ENCODE measurements at regions not wholly inside any gene's neighbourhood (a gene's known extent, or its start where the extent isn't known, plus 50 kb on each side); places are given as distances from the start of the nearest gene placed in this dataset.

DNA sequence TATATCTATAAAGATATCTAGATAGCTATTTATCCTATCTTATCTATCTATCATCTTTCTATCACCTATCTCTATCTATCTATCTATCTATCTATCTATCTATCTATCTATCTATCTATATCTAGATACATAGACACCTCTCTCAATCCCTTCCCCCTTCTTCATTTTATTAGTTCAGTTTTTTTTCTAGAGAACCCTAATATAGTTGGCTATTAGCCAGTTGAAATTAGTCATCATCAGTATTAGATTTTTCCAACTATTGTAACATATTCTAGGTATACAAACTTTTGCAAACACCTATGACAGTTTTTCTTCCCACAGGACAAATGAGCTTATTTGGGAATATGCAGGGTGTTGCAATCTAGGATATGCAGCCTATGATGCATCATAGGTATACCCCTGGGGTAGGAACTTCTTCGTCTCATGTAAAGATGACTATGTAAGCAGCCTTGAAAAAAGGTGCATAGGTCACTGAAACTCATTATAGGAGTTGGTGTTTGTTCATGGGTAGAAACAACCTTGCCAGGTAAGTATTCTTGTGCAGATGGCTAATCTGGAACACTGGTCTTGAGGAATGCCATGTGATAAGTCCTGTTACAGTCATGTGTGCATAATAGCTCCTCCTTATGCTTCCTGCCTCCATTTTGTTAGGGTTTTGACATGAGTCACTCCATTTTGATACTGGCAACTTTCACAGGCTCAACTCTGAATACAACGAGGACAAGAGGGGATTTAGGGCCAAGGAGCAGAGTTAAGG lies 160.7 kb upstream of the ZSWIM2 start:
- in situ Hi-C loops (cut with MboI) = no loop called here
- WGBS (ENCODE audit: insufficient coverage, insufficient replicate concordance, low lambda C conversion rate, missing lambda C conversion rate) = 11% methylated on average over 2 of the region's 2 CpGs
- CTCF ChIA-PET = interaction anchor here (0.6 kb wide), 1 partner anchor 154 kb away, joined by 3 read pairs; no protein-coding TSS in a partner anchor
- H3K9me3 ChIP-seq (replicated peaks; ENCODE audit: control insufficient read depth, insufficient read depth, low read length) = no peaks in the 10 kb centered on the region
- no peak for TF ChIP-seq CEBPB (IDR thresholded peaks at IDR 0.05; ENCODE audit: borderline replicate concordance in 1 of 2, low read depth in 2 of 2, low read length in 2 of 2)
- TF ChIP-seq, protein P1, sequence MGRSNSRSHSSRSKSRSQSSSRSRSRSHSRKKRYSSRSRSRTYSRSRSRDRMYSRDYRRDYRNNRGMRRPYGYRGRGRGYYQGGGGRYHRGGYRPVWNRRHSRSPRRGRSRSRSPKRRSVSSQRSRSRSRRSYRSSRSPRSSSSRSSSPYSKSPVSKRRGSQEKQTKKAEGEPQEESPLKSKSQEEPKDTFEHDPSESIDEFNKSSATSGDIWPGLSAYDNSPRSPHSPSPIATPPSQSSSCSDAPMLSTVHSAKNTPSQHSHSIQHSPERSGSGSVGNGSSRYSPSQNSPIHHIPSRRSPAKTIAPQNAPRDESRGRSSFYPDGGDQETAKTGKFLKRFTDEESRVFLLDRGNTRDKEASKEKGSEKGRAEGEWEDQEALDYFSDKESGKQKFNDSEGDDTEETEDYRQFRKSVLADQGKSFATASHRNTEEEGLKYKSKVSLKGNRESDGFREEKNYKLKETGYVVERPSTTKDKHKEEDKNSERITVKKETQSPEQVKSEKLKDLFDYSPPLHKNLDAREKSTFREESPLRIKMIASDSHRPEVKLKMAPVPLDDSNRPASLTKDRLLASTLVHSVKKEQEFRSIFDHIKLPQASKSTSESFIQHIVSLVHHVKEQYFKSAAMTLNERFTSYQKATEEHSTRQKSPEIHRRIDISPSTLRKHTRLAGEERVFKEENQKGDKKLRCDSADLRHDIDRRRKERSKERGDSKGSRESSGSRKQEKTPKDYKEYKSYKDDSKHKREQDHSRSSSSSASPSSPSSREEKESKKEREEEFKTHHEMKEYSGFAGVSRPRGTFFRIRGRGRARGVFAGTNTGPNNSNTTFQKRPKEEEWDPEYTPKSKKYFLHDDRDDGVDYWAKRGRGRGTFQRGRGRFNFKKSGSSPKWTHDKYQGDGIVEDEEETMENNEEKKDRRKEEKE (IDR thresholded peaks at IDR 0.05) = no peak
- TF ChIP-seq HDAC2 (IDR thresholded peaks at IDR 0.05) = no peak
- TF ChIP-seq, protein P2, sequence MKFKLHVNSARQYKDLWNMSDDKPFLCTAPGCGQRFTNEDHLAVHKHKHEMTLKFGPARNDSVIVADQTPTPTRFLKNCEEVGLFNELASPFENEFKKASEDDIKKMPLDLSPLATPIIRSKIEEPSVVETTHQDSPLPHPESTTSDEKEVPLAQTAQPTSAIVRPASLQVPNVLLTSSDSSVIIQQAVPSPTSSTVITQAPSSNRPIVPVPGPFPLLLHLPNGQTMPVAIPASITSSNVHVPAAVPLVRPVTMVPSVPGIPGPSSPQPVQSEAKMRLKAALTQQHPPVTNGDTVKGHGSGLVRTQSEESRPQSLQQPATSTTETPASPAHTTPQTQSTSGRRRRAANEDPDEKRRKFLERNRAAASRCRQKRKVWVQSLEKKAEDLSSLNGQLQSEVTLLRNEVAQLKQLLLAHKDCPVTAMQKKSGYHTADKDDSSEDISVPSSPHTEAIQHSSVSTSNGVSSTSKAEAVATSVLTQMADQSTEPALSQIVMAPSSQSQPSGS (IDR thresholded peaks at IDR 0.05; ENCODE audit: low read length) = no peak
- TF ChIP-seq, protein P3, sequence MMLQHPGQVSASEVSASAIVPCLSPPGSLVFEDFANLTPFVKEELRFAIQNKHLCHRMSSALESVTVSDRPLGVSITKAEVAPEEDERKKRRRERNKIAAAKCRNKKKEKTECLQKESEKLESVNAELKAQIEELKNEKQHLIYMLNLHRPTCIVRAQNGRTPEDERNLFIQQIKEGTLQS (IDR thresholded peaks at IDR 0.05; ENCODE audit: borderline replicate concordance, extremely low read depth, low read depth, low read length) = no peak
- 0 out of 2 replicates have a peak, but pooled peaks have one; percentile 20 for TF ChIP-seq YY1 (IDR thresholded peaks at IDR 0.05; ENCODE audit: low read depth, low read length)
- TF ChIP-seq ZNF622 (IDR thresholded peaks at IDR 0.05) = no peak
- DNase-seq (ENCODE audit: low read depth, low spot score) = no peak
- H3K4me3 ChIP-seq = no peak overlapping the region
- BruUV-seq (replicated peaks) = no TSS peak
- ATAC-seq = no peak
- H3K9ac ChIP-seq (ENCODE audit: control insufficient read depth, insufficient read depth, low read length) = no peak overlapping the region
- intact Hi-C loops (cut with micrococcal nuclease; ENCODE audit: unreplicated experiment) = no loop called here
- RAD21 ChIA-PET (ENCODE audit: unreplicated experiment) = no interaction called here
- no peak for FAIRE-seq
- H3K79me2 ChIP-seq (ENCODE audit: control insufficient read depth, insufficient read depth, low read length) = no peaks in the 10 kb centered on the region
- no peak overlapping the region for H3K4me2 ChIP-seq (ENCODE audit: control insufficient read depth, insufficient read depth)
- POLR2A ChIA-PET = no interaction called here
- H2AFZ ChIP-seq (ENCODE audit: control insufficient read depth, low read depth, low read length) = no peak overlapping the region
- H3K27ac ChIP-seq (ENCODE audit: control insufficient read depth, insufficient read depth) = no peak overlapping the region
- H3K36me3 ChIP-seq (ENCODE audit: control insufficient read depth in 2 of 2, insufficient read depth in 2 of 2, low read length in 1 of 2) = no peaks in the 10 kb centered on the region
- H3K27me3 ChIP-seq (replicated peaks in 1 of 2; ENCODE audit: control insufficient read depth in 2 of 2, insufficient read depth in 2 of 2, low read length in 1 of 2) = no peaks in the 10 kb centered on the region
- no peaks in the 10 kb centered on the region for H3K4me1 ChIP-seq (ENCODE audit: control insufficient read depth, insufficient read depth, low read length)
- SMC1A ChIA-PET (ENCODE audit: uncharacterized antibody, unreplicated experiment) = no interaction called here
- no peaks in the 10 kb centered on the region for H4K20me1 ChIP-seq (ENCODE audit: control insufficient read depth, insufficient read depth)

Measured in GM12878 (cell line).